ENCODE measurements at regions not wholly inside any gene's neighbourhood (a gene's known extent, or its start where the extent isn't known, plus 50 kb on each side); places are given as distances from the start of the nearest gene placed in this dataset.

GRCh38 chr1:218836264-218836663 lies 337.4 kb upstream of the LYPLAL1 start:
- in situ Hi-C loops (cut with MboI; ENCODE audit: low pct_unique_long_range_greater_than_20kb, low sequenced_read_pairs, unreplicated experiment) = no loop called here
- TF ChIP-seq, protein P1, sequence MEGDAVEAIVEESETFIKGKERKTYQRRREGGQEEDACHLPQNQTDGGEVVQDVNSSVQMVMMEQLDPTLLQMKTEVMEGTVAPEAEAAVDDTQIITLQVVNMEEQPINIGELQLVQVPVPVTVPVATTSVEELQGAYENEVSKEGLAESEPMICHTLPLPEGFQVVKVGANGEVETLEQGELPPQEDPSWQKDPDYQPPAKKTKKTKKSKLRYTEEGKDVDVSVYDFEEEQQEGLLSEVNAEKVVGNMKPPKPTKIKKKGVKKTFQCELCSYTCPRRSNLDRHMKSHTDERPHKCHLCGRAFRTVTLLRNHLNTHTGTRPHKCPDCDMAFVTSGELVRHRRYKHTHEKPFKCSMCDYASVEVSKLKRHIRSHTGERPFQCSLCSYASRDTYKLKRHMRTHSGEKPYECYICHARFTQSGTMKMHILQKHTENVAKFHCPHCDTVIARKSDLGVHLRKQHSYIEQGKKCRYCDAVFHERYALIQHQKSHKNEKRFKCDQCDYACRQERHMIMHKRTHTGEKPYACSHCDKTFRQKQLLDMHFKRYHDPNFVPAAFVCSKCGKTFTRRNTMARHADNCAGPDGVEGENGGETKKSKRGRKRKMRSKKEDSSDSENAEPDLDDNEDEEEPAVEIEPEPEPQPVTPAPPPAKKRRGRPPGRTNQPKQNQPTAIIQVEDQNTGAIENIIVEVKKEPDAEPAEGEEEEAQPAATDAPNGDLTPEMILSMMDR (IDR thresholded peaks at IDR 0.05; ENCODE audit: extremely low read depth, insufficient read depth, missing control alignments) = no peak

GRCh38 chr1:218837051-218837450 lies 336.6 kb upstream of the LYPLAL1 start:
- TF ChIP-seq, protein P1 (IDR thresholded peaks at IDR 0.05; ENCODE audit: extremely low read depth, insufficient read depth, missing control alignments) = no peak
- in situ Hi-C loops (cut with MboI; ENCODE audit: low pct_unique_long_range_greater_than_20kb, low sequenced_read_pairs, unreplicated experiment) = no loop called here
- DNase-seq (ENCODE audit: low spot score) = no peak

More at GRCh38 chr1:218836264-218836663, 337.4 kb upstream of the LYPLAL1 start:
- no peak for DNase-seq (ENCODE audit: low spot score)

- no peak for DNase-seq (ENCODE audit: low spot score)
- in situ Hi-C loops (cut with MboI; ENCODE audit: low pct_unique_long_range_greater_than_20kb, low sequenced_read_pairs, unreplicated experiment) = no loop called here
- TF ChIP-seq, protein P1 (IDR thresholded peaks at IDR 0.05; ENCODE audit: extremely low read depth, insufficient read depth, missing control alignments) = no peak
Observed at GRCh38 chr1:218845589-218845988, 328.1 kb upstream of the LYPLAL1 start.

GRCh38 chr1:218846181-218846580 lies 327.5 kb upstream of the LYPLAL1 start:
- in situ Hi-C loops (cut with MboI; ENCODE audit: low pct_unique_long_range_greater_than_20kb, low sequenced_read_pairs, unreplicated experiment) = no loop called here
- no peak for DNase-seq (ENCODE audit: low spot score)
- TF ChIP-seq, protein P1 (IDR thresholded peaks at IDR 0.05; ENCODE audit: extremely low read depth, insufficient read depth, missing control alignments) = no peak

GRCh38 chr1:218847089-218847768 lies 326.4 kb upstream of the LYPLAL1 start:
- in situ Hi-C loops (cut with MboI; ENCODE audit: low pct_unique_long_range_greater_than_20kb, low sequenced_read_pairs, unreplicated experiment) = no loop called here
- DNase-seq (ENCODE audit: low spot score) = no peak
- TF ChIP-seq, protein P1 (IDR thresholded peaks at IDR 0.05; ENCODE audit: extremely low read depth, insufficient read depth, missing control alignments) = no peak

- in situ Hi-C loops (cut with MboI; ENCODE audit: low pct_unique_long_range_greater_than_20kb, low sequenced_read_pairs, unreplicated experiment) = no loop called here
- DNase-seq (ENCODE audit: low spot score) = no peak
- TF ChIP-seq, protein P1 (IDR thresholded peaks at IDR 0.05; ENCODE audit: extremely low read depth, insufficient read depth, missing control alignments) = no peak
Observed at GRCh38 chr1:218848009-218848408, 325.7 kb upstream of the LYPLAL1 start.
